ENCODE measurements at regions not wholly inside any gene's neighbourhood (a gene's known extent, or its start where the extent isn't known, plus 50 kb on each side); places are given as distances from the start of the nearest gene placed in this dataset.
A peak's percentile ranks its signal among the peaks of the same experiment; 100 is the strongest.

- Histone ChIP-seq H3K36me3 (ENCODE audit: control insufficient read depth in 2 of 2, insufficient read depth in 2 of 2, low read length in 1 of 2) (no peaks in the 10 kb centered on the region), H3K9ac (ENCODE audit: control insufficient read depth, insufficient read depth, low read length) (no peak overlapping the region), H3K27me3 (replicated peaks in 1 of 2; ENCODE audit: control insufficient read depth in 2 of 2, insufficient read depth in 2 of 2, low read length in 1 of 2) (no peaks in the 10 kb centered on the region; a peak in 1 of 4 replicates), H4K20me1 (ENCODE audit: control insufficient read depth, insufficient read depth) (no peaks in the 10 kb centered on the region), H3K27ac (ENCODE audit: control insufficient read depth, insufficient read depth) (no peak overlapping the region), H3K9me3 (replicated peaks; ENCODE audit: control insufficient read depth, insufficient read depth, low read length) (no peaks in the 10 kb centered on the region), H3K4me2 (ENCODE audit: control insufficient read depth, insufficient read depth) (no peak overlapping the region), H2AFZ (ENCODE audit: control insufficient read depth, low read depth, low read length) (no peak overlapping the region), H3K79me2 (ENCODE audit: control insufficient read depth, insufficient read depth, low read length) (no peaks in the 10 kb centered on the region), H3K4me1 (ENCODE audit: control insufficient read depth, insufficient read depth, low read length) (no peaks in the 10 kb centered on the region), H3K4me3 (no peak overlapping the region)
- no TSS peak for BruUV-seq (replicated peaks)
- FAIRE-seq = peak; percentile 80
- POLR2A ChIA-PET = no interaction called here
- CTCF ChIA-PET = interaction anchor here (0.6 to 3.2 kb wide), 34 partner anchors 8 to 1115 kb away, joined by 3 to 37 read pairs (median 4); no protein-coding TSS in a partner anchor
- in situ Hi-C loops (cut with MboI) = no loop called here
- RAD21 ChIA-PET (ENCODE audit: unreplicated experiment) = interaction anchor here (0.7 to 1.6 kb wide), 14 partner anchors 10 to 362 kb away, joined by 3 to 11 read pairs (median 4); no protein-coding TSS in a partner anchor
- intact Hi-C loops (cut with micrococcal nuclease; ENCODE audit: unreplicated experiment) = loop anchor here (1.0 kb wide), 2 partner anchors 194 to 264 kb away; no protein-coding TSS in a partner anchor
- SMC1A ChIA-PET (ENCODE audit: uncharacterized antibody, unreplicated experiment) = interaction anchor here (0.7 to 1.9 kb wide), 12 partner anchors 11 to 274 kb away, joined by 3 to 9 read pairs (median 4); no protein-coding TSS in a partner anchor
- no peak for DNase-seq (ENCODE audit: low read depth, low spot score)
- WGBS (ENCODE audit: insufficient coverage, insufficient replicate concordance, low lambda C conversion rate, missing lambda C conversion rate) = 29% methylated on average over 5 of the region's 5 CpGs
- ATAC-seq = peak; percentile 95
- TF ChIP-seq SPI1 (IDR thresholded peaks at IDR 0.05; ENCODE audit: borderline replicate concordance, insufficient read depth, low read depth, low read length) (peak; percentile 87; the same call in 1 of the 2 replicates), IKZF2 (IDR thresholded peaks at IDR 0.05) (no peak), PAX5 (IDR thresholded peaks at IDR 0.05; ENCODE audit: borderline replicate concordance, low read depth, low read length) (no peak), POLR2AphosphoS2 (IDR thresholded peaks at IDR 0.05; ENCODE audit: low read depth, low read length) (no peak), POU2F2 (IDR thresholded peaks at IDR 0.05; ENCODE audit: borderline replicate concordance, low read depth, low read length) (no peak), MTA3 (IDR thresholded peaks at IDR 0.05; ENCODE audit: borderline replicate concordance, low read length) (no peak), RBBP5 (conservative IDR thresholded peaks at IDR 0.05) (no peak), EGR1 (IDR thresholded peaks at IDR 0.05; ENCODE audit: borderline replicate concordance in 1 of 2, low read depth in 2 of 2, low read length in 2 of 2) (no peak), POLR2A (IDR thresholded peaks at IDR 0.05; ENCODE audit: low read depth, low read length) (no peak), IRF4 (IDR thresholded peaks at IDR 0.05; ENCODE audit: low read depth, low read length) (0 out of 2 replicates have a peak, but pooled peaks have one; percentile 38), ZNF24 (IDR thresholded peaks at IDR 0.05) (no peak), FOXM1 (IDR thresholded peaks at IDR 0.05; ENCODE audit: low read depth, low read length) (no peak), CHD2 (IDR thresholded peaks at IDR 0.05; ENCODE audit: borderline replicate concordance, low read depth, low read length) (no peak), JUND (IDR thresholded peaks at IDR 0.05; ENCODE audit: low read depth, low read length) (no peak), RFX5 (IDR thresholded peaks at IDR 0.05; ENCODE audit: low read depth, low read length) (no peak), MYB (IDR thresholded peaks at IDR 0.05; ENCODE audit: borderline replicate concordance, low read depth, low read length) (no peak), SMC3 (IDR thresholded peaks at IDR 0.05; ENCODE audit: borderline replicate concordance, low read length) (peak; percentile 54; the same call in 1 of the 2 replicates), DPF2 (IDR thresholded peaks at IDR 0.05) (no peak), TCF3 (IDR thresholded peaks at IDR 0.05; ENCODE audit: borderline replicate concordance, insufficient read depth, low read depth, low read length) (no peak), RAD21 (IDR thresholded peaks at IDR 0.05; ENCODE audit: insufficient read depth, low read depth, low read length) (peak; percentile 72), TCF7 (IDR thresholded peaks at IDR 0.05; ENCODE audit: borderline replicate concordance) (0 out of 2 replicates have a peak, but pooled peaks have one; percentile 23), E2F8 (IDR thresholded peaks at IDR 0.05; ENCODE audit: low read depth, partially characterized antibody) (no peak), SIX5 (IDR thresholded peaks at IDR 0.05; ENCODE audit: low read depth, low read length, severe bottlenecking) (no peak), SIN3A (IDR thresholded peaks at IDR 0.05; ENCODE audit: low read depth, low read length) (no peak), HDAC2 (IDR thresholded peaks at IDR 0.05) (no peak)
Observed at GRCh38 chr4:121462660-121463261, 81.9 kb upstream of the QRFPR start.

Data from GM12878 (cell line).